Thyroid gland (tissue), 4 donors: ENCODE measurements at regions not wholly inside any gene's neighbourhood (a gene's known extent, or its start where the extent isn't known, plus 50 kb on each side); places are given as distances from the start of the nearest gene placed in this dataset.

Experiments used
- CTCF ChIP-seq, 6 experiments: fragments of 200-600 bp in 3 of 6; fragments of 450-650 bp in 3 of 6; sonication (generic) in 3 of 6; IDR thresholded peaks; one replicate each; pipeline ENCODE4 v1.5.1; 2016 to 2019; ENCODE audit warnings: antibody characterized with exemption in 6 of 6, mild to moderate bottlenecking in 2 of 6, inconsistent platforms in 1 of 6, moderate library complexity in 1 of 6
- POLR2A ChIP-seq, 2 donors: fragments of 450-650 bp; IDR thresholded peaks; one replicate each; pipeline ENCODE4 v1.6.1; 2017; ENCODE audit warnings: antibody characterized with exemption in 2 of 2, mild to moderate bottlenecking in 2 of 2, moderate library complexity in 1 of 2

- TF ChIP-seq CTCF (IDR thresholded peaks at IDR 0.05) (no peak), POLR2A (IDR thresholded peaks at IDR 0.05) (no peak)
Observed at GRCh38 chr18:75483662-75484061, 56.2 kb upstream of the SMIM21 start.
